Keratinocyte (primary cell): ENCODE measurements at regions not wholly inside any gene's neighbourhood (a gene's known extent, or its start where the extent isn't known, plus 50 kb on each side); places are given as distances from the start of the nearest gene placed in this dataset.

Source experiments
- DNase-seq: peaks from one replicate; pipeline ENCODE4 v3.0.0-alpha.2; 2011; ENCODE audit warnings: low read depth, missing footprints, low spot score
- FAIRE-seq: peaks from 2 replicates; lab custom pipeline; 2011; peaks lifted over from hg19 to GRCh38; lab: Jason Lieb, UNC
- H2AFZ ChIP-seq: 2 replicates; pipeline ENCODE4 v1.6.0; 2012; ENCODE audit warnings: low read length, control low read depth, inconsistent platforms; ENCODE audit not compliant: control insufficient read depth
- H3K27ac ChIP-seq: 2 replicates; pipeline ENCODE4 v1.5.1; 2011; ENCODE audit warnings: low read length; ENCODE audit not compliant: control insufficient read depth, insufficient read depth
- H3K27me3 ChIP-seq: 3 replicates; pipeline ENCODE4 v1.6.0; 2011; ENCODE audit warnings: low read length; ENCODE audit not compliant: control insufficient read depth, insufficient read depth; ENCODE audit errors: extremely low read depth
- H3K36me3 ChIP-seq, 2 experiments: 2 replicates in 1 of 2; 3 replicates in 1 of 2; pipeline ENCODE4 v1.5.1; 2011; ENCODE audit warnings: low read length in 2 of 2, mild to moderate bottlenecking in 1 of 2; ENCODE audit not compliant: control insufficient read depth in 2 of 2, insufficient read depth in 2 of 2; ENCODE audit errors: extremely low read depth in 1 of 2
- H3K4me1 ChIP-seq: 3 replicates; pipeline ENCODE4 v1.5.1; 2011; ENCODE audit warnings: low read length; ENCODE audit not compliant: control insufficient read depth, insufficient read depth; ENCODE audit errors: extremely low read depth
- H3K4me2 ChIP-seq: 3 replicates; pipeline ENCODE4 v1.6.0; 2011; ENCODE audit warnings: low read depth, low read length; ENCODE audit not compliant: control insufficient read depth, insufficient read depth; ENCODE audit errors: extremely low read depth
- H3K4me3 ChIP-seq, 3 experiments: fragments of 200-600 bp in 1 of 3; sonication (generic) in 1 of 3; 2 replicates in 2 of 3; 3 replicates in 1 of 3; pipeline ENCODE4 v1.5.1; 2011 to 2016; ENCODE audit warnings: low read length in 3 of 3, mild to moderate bottlenecking in 3 of 3, control low read depth in 2 of 3, inconsistent platforms in 1 of 3, low read depth in 1 of 3, mixed read lengths in 1 of 3, mixed run types in 1 of 3, moderate library complexity in 1 of 3; ENCODE audit not compliant: control insufficient read depth in 2 of 3, insufficient read depth in 2 of 3; ENCODE audit errors: extremely low read depth in 1 of 3
- H3K79me2 ChIP-seq: 2 replicates; pipeline ENCODE4 v1.6.0; 2012; ENCODE audit warnings: low read length; ENCODE audit not compliant: control insufficient read depth, insufficient read depth
- H3K9ac ChIP-seq: 3 replicates; pipeline ENCODE4 v1.6.0; 2011; ENCODE audit warnings: low read length; ENCODE audit not compliant: control insufficient read depth, insufficient read depth; ENCODE audit errors: extremely low read depth
- H3K9me1 ChIP-seq: 3 replicates; pipeline ENCODE4 v1.6.0; 2011; ENCODE audit warnings: low read length; ENCODE audit not compliant: control insufficient read depth, insufficient read depth; ENCODE audit errors: extremely low read depth
- H3K9me3 ChIP-seq: 2 replicates; pipeline ENCODE4 v1.5.1; 2012; ENCODE audit warnings: low read depth, low read length; ENCODE audit not compliant: control insufficient read depth
- H4K20me1 ChIP-seq: 3 replicates; pipeline ENCODE4 v1.6.0; 2011; ENCODE audit warnings: low read length; ENCODE audit not compliant: control insufficient read depth, insufficient read depth; ENCODE audit errors: extremely low read depth
- CTCF ChIP-seq, 3 experiments: IDR thresholded peaks in 1 of 3; conservative IDR thresholded peaks in 1 of 3; optimal IDR thresholded peaks in 1 of 3; 2 replicates in 2 of 3; 3 replicates in 1 of 3; pipeline versions ENCODE3 to v1.5.1; 2011; ENCODE audit warnings: low read length in 3 of 3, mild to moderate bottlenecking in 3 of 3, moderate library complexity in 2 of 3, control low read depth in 1 of 3, inconsistent platforms in 1 of 3; ENCODE audit not compliant: insufficient read depth in 2 of 3; ENCODE audit errors: extremely low read depth in 1 of 3
- EZH2 ChIP-seq: IDR thresholded peaks from one replicate; pipeline ENCODE4 v1.6.1; 2012; ENCODE audit warnings: inconsistent platforms, mild to moderate bottlenecking, low read length, moderate library complexity
- dilution Hi-C: fragments of 300-500 bp; cut with MboI; formaldehyde crosslinking; loops from one replicate; pipeline ENCODE4 v1.7.0; 2020; ENCODE audit warnings: low sequenced_read_pairs; ENCODE audit not compliant: extremely low pct_ligation_motif_present

- no peak overlapping the region for H3K9ac ChIP-seq
- H3K9me3 ChIP-seq = no peaks in the 10 kb centered on the region
- H4K20me1 ChIP-seq = no peaks in the 10 kb centered on the region
- H3K4me3 ChIP-seq = no peak overlapping the region
- DNase-seq (no peak), FAIRE-seq (no peak)
- H3K4me2 ChIP-seq = no peak overlapping the region
- dilution Hi-C loops = no loop called here
- no peaks in the 10 kb centered on the region for H3K27me3 ChIP-seq
- no peaks in the 10 kb centered on the region for H3K4me1 ChIP-seq
- no peaks in the 10 kb centered on the region for H3K79me2 ChIP-seq
- H3K9me1 ChIP-seq = no peaks in the 10 kb centered on the region
- no peak overlapping the region for H3K27ac ChIP-seq
- no peaks in the 10 kb centered on the region for H3K36me3 ChIP-seq
- no peak for TF ChIP-seq CTCF (optimal IDR thresholded peaks at IDR 0.05 in 1 of 3, IDR thresholded peaks at IDR 0.05 in 1 of 3, conservative IDR thresholded peaks at IDR 0.05 in 1 of 3; ENCODE audit: extremely low read depth in 1 of 3, insufficient read depth in 2 of 3, low read length in 3 of 3)
- TF ChIP-seq EZH2 = no peak
- no peak overlapping the region for H2AFZ ChIP-seq
These were observed 141.7 kb downstream of the RBM43 start for GRCh38 chr2:151120011-151120410.

GRCh38 chr2:151119374-151119773 lies 142.3 kb downstream of the RBM43 start:
- Histone ChIP-seq H3K27me3 (no peaks in the 10 kb centered on the region), H3K4me2 (no peak overlapping the region), H2AFZ (no peak overlapping the region), H3K4me3 (no peak overlapping the region), H3K4me1 (no peaks in the 10 kb centered on the region), H4K20me1 (no peaks in the 10 kb centered on the region), H3K9me3 (no peaks in the 10 kb centered on the region), H3K36me3 (no peaks in the 10 kb centered on the region), H3K9me1 (no peaks in the 10 kb centered on the region), H3K79me2 (no peaks in the 10 kb centered on the region), H3K27ac (no peak overlapping the region), H3K9ac (no peak overlapping the region)
- FAIRE-seq (no peak), DNase-seq (no peak)
- TF ChIP-seq CTCF (optimal IDR thresholded peaks at IDR 0.05 in 1 of 3, IDR thresholded peaks at IDR 0.05 in 1 of 3, conservative IDR thresholded peaks at IDR 0.05 in 1 of 3; ENCODE audit: extremely low read depth in 1 of 3, insufficient read depth in 2 of 3, low read length in 3 of 3) (no peak), EZH2 (no peak)
- dilution Hi-C loops = no loop called here
